HPDE6-E6E7 (cell line): ENCODE measurements at regions not wholly inside any gene's neighbourhood (a gene's known extent, or its start where the extent isn't known, plus 50 kb on each side); places are given as distances from the start of the nearest gene placed in this dataset.

Experiments
- DNase-seq: peaks from one replicate; pipeline ENCODE4 v3.0.0; 2011; ENCODE audit warnings: missing footprints; ENCODE audit errors: extremely low spot score

- no peak for DNase-seq
Measured at GRCh38 chr10:47053081-47053798, 142.0 kb downstream of the PTPN20 start.

GRCh38 chr10:47054974-47055373 is 143.7 kb downstream of the PTPN20 start:
- no peak for DNase-seq

DNA sequence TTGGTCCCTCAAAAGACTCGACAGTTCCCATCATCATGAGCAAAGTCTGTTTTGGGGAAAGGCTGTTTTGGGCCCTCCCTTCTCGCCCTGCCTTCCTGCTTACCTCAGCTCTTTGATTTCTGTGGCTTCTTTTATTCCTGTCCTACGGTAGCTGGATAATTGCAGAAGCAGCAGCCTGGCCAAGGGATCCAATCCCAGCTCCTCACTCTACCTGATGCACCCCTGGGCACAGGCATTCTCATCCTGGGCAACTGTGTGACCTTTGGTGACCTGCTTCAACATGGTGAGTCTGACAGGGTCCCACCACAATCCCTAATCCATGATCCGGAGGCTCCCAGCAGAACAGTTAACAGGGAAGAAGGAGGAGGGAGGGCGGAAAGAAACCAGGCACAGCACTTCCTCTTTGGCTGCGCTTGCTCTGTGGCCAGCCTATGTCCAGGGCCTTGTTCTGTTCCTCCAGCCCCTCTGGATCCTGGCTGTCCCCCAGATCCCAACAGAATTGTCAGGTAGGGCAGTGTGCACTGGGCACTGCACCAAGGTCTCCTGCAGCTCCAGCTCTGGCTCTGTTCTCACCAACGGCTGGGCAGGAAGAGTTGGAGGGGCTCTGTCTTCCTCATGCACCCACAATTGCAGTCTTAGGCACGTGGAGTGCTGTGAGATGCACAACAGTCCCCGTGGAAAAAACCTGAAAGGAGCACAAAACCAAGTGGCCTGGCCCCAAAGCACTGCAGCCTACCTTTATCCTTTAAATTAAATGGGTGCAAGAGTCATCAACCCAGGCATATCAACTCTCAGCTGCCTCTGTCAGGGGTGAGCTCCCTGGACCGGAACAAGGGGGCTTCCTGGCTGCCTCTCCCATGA is 144.4 kb downstream of the PTPN20 start:
- no peak for DNase-seq

GRCh38 chr10:47056247-47056510 is 145.0 kb downstream of the PTPN20 start:
- no peak for DNase-seq

DNA sequence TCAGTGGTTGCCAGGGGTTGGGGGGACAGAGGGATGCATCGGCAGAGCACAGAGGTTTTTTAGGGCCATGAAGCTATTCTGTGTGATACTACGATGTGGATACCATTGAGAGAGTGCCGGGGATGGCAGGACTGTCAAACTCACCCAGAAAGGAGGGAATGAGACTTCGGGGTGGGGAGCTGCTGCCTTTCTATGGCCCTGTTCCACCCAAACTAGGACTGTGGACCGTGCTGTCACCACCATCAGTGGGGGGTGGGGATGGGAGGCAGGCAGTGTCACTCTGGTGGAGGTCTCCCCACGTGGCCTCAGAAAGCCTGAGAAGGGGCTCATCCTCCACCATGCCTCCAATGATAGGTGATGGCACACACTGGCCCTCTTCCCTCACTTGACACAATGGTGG is 146.2 kb downstream of the PTPN20 start:
- DNase-seq = no peak

DNA sequence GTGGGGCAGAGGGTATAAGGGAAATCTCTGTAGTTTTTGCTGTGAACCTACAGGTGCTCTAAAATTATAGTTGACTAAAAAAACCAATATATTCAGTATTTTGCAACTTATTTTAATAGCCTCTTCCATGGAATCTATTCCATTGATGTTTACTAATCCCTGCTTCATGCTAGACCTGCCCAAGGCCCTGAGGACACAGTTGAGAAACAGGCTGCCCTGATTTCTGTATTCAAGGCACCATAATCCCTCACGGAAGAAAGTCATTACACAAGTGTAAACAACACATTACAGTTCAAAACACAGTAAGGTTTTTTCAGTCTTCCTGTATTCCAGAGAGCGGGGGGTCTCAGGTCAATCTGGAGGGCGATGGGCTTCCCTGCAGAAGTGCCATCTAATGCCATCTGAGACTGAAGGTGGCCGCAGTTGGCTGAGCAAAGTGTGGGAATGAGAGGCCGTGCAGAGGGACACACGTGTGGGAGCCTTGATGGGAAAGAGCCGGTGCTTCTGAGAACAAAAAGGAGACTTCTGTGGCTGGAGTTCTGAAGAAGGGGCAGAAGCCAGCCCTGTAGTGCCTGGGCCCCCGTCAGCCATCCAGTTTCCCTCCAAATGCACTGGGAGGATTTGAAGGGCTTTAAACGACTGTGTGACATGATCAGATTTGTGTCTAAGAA is 146.9 kb downstream of the PTPN20 start:
- DNase-seq = no peak

DNA sequence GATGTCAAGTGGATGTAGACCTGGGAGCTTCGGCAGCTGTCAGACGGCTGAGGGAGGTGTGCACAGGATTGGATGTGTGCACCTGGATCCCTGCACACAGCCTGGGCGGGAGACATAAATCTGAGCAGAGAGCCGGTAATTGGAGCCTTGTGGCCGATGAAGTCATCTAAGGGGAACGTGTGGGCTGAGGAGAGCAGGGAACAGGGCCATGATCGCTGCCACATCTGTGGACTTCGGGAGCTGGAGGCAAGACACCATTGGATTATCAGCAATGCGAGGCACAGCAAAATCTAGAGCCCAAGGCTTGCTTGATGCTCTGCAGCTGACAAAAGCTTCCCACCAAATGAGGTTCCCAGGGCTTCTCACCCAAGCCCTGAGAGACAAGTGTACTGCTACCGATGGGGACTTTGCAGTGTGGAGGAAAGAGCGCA is 147.7 kb downstream of the PTPN20 start:
- DNase-seq = no peak

GRCh38 chr10:47059606-47060311 is 148.5 kb downstream of the PTPN20 start:
- no peak for DNase-seq

DNA sequence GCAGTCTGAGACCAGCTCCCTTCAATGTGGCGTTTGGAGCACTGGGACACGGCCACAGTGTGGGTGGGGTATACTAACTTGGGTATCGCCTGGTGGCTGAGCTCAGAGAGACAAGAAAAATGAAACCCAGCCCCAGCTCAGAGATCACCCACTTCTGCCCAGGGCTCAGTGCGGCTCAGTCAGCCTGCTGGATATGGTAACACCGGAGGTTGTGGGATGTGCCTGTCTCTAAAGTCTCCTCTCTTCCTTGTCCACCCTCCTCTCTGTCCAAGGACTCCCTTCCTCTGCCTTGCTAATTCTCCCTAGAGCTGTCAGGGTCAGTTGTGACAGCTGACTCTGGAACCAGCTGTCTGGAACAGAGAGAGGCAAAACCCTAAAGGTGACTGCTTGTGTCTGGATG is 149.1 kb downstream of the PTPN20 start:
- no peak for DNase-seq

DNA sequence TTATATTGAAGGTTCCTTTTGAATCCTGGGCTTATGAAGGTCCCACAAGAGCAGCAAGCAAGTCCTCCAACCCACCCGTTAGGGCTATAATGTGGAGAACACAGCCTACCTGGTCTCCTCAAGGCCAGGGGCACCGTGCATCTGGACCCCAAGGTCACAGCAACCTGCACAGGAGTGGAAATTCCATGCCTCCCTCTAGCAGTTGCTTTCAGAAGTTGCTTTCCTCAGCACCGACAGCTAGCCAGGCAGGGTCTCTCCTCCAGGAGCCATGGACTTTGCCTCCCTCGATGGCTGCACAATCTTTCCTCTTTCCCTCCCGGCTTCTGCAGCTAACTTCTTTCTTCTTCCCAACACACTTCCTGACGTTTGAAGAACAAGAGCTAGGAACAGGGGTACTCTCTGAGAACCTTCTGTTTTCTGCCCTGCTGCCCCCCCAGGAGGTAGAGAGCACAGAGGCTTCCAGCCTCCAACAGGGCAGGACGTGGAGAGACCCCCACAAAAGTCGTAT is 149.8 kb downstream of the PTPN20 start:
- DNase-seq = no peak

GRCh38 chr10:47061776-47062175 is 150.5 kb downstream of the PTPN20 start:
- DNase-seq = no peak

DNA sequence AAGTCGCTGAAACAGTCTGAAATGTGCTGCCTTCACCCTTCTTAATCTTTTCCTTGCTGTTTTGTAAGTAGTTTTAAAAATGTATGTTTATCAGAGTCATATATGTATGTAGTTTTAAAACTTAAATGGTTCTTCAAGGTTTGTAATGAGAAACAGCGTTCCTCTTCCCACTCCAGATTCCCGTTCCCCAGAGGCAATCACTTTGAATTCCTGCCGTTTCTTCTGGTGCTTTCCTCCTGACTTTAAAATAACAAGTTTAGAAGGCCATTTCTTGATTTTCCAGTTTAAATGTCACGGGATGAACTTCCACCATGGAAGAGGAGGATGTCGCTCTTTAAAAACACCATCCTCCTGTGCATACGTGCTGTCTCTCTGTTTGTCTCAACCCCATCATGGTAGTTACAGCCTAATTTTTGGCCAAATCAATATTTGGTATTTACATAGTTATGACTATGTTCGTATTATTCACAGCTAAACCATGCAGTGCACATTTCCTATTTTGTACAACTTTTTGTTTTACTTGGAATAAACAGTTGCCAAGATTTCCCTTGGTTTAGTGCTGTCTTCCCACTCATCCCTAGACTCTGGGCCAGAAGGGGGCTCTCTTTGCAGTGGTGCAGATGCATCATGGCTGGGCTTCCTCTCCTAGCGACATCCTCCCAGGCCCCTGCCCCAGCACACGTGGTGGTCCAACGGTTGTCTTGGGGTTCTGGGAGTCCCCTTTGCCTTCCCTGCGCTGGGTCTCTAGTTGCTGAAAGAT is 151.4 kb downstream of the PTPN20 start:
- no peak for DNase-seq

DNA sequence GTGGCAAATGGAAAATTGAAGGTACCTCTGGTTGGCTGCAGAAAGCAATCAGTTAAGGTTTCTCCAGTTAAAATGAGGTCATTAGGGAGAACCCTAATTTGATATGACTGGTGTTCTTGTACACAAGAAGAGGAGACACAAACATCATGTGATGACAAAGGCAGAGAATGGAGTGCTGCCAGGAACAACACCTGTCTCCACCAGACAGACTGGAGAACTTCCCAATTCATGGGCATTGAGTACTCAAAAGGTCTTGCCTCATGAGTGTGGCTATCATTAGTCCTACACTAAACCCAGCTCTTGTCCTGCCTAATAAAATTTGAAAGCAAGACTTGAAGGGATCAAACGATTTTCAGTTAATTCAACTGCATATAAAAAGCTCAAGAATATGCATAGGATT is 152.6 kb downstream of the PTPN20 start:
- DNase-seq = no peak

DNA sequence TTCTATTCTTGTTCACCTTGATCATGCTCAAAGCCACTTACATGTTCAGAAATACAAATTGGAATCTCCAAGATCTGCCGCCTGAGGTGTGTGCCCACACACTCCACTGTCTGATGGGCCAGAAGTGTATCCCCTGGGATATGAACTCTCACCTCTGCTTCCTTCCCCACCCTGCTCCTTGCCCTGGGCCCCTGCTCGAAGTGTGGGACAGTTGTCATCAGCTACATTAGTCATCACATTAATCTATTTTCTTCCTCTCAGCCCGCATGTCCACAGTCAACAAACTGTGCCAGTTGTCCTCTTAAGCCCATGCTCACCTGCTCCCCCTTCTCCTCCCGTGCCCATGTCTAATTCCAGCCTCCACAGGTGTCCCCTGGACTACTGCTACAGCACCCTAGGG is 154.7 kb downstream of the PTPN20 start:
- DNase-seq = no peak

DNA sequence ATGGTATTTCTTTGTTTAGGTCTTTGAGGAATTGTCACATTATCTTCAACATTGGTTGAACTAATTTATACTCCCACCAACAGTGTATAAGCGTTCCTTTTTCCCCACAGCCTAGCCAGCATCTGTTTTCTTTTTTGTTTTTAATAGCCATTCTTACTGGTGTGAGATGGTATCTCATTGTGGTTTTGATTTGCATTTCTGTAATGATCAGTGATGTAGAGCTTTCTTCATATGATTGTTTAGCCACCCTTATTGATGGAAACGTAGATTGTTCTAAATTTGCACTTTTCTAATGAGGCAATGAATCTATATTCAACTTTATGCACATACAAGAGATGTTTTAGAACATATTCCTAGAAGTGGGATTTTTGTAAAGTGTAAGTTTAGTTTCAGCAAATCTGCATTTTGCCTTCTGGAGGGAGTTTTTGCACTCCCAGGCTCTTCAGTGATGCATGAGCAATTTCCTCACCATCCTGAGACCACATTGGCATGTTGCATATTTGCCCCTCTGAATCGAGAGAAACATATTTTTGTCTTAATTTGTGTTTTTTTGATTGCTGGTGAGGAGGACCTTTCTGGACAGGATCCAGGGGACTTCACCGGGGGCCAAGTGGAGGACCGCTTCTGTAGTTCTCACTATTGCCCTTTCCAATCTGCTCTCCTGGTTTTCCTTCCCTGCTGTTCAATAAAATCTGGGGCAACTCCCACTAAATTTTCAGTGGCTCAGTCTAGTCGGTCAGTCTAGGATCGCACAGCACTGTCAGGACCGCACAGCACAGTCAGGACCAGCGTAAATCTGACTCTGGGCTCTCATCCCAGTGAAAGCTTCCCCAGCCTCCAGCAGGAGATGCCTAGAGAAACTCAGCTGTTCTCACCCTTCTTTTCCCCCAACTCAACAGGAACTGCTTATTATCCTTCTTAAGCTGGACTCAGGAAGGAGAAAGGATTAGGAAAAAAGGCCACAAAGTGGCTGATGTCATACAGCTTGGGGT is 157.0 kb downstream of the PTPN20 start:
- DNase-seq = no peak

DNA sequence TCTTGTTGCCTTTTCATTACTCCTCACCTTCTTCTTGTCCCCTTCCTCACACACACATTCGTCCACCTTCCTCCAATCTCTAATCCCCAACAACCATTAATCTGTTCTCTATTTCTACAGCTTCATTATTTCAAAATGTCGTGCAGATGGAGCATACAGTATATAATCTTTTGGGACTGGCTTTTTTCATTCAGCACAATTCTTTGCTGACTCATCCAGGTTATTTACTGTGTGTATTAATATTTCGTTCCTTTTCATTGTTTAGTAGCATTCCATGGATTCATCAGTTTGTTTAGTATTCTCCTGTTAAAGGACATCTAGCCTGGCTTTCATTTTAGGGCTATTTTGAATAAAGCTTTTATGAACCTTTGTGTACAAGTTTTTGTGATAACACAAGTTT is 159.3 kb downstream of the PTPN20 start:
- DNase-seq = no peak

GRCh38 chr10:47071891-47072290 is 160.7 kb downstream of the PTPN20 start:
- DNase-seq = no peak

- no peak for DNase-seq
Measured at GRCh38 chr10:47073967-47074366, 162.7 kb downstream of the PTPN20 start.

DNA sequence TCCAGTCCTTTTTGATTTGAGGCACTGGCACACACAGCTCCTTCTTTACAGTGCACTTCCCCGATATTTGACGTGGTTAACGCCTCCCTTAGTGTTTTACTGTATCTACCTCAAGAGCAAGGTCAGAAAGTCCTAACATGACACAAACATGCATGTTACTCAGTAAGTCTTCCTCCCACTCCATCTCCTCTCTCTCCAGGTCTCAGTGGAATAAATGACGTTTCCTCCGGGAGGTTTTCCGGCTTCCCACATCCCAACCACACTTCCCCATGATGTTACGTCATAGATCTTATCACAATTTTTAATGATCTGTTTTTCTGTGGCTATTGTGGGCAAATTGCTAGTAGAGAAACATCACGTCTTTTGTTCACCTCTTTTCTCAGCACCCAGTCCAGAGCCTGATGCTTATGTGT is 165.7 kb downstream of the PTPN20 start:
- no peak for DNase-seq

DNA sequence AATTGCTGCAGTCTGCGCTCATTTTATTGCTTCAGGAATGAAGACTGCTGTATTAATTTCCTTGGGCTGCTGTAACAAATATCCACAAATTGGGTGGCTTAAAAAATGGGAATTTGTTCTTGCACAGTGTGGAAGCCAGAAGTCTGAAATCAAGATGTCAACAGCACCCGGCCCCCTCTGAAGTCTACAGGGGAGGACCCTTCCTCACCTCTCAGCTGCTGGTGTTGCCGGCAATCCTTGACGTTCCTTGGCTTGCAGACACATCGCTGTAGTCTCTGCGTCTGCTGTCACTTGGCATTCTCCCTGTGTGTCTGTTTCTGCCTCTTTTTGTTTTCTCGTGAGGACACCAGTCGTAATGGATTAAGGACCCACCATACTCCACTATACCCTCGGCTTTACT is 166.2 kb downstream of the PTPN20 start:
- no peak for DNase-seq
